WTC11 (cell line): ENCODE measurements at regions not wholly inside any gene's neighbourhood (a gene's known extent, or its start where the extent isn't known, plus 50 kb on each side); places are given as distances from the start of the nearest gene placed in this dataset.

ENCODE experiments used
- ATAC-seq: fragments of 200-7000 bp; cut with Tn5 transposase; 2 replicates; pipeline ENCODE4 v1.10.0; 2021; ENCODE audit warnings: mild to moderate bottlenecking, moderate library complexity
- CTCF ChIA-PET: fragments of 300-600 bp; sonication (Branson Sonifier 250); formaldehyde crosslinking; loops from one replicate; lab custom pipeline; 2021; ENCODE audit warnings: antibody characterized with exemption; lab: Charles Lee
- POLR2A ChIA-PET: fragments of 350-600 bp; sonication (Branson Sonifier 250); formaldehyde crosslinking; loops from one replicate; lab custom pipeline; 2021; ENCODE audit warnings: antibody characterized with exemption; lab: Charles Lee
- DNase-seq: peaks from one replicate; pipeline ENCODE4 v3.0.0; 2021; ENCODE audit warnings: low spot score
- H3K27ac Mint-ChIP-seq: 2 replicates; pipeline ENCODE4 v1.8.0; 2021; ENCODE audit warnings: mixed read lengths
- H3K27me3 Mint-ChIP-seq: 2 replicates; pipeline ENCODE4 v1.8.0; 2021; ENCODE audit warnings: low read depth, mild to moderate bottlenecking, moderate library complexity, mixed read lengths
- H3K36me3 Mint-ChIP-seq: 2 replicates; pipeline ENCODE4 v1.8.0; 2021; ENCODE audit warnings: mixed read lengths
- H3K4me1 Mint-ChIP-seq: 2 replicates; pipeline ENCODE4 v1.8.0; 2022; ENCODE audit warnings: mixed read lengths
- H3K4me3 Mint-ChIP-seq: 2 replicates; pipeline ENCODE4 v1.8.0; 2021; ENCODE audit warnings: mild to moderate bottlenecking, moderate library complexity, mixed read lengths
- H3K9me3 Mint-ChIP-seq: 2 replicates; pipeline ENCODE4 v1.8.0; 2021; ENCODE audit warnings: mixed read lengths
- ETV6 ChIP-seq: sonication (generic); formaldehyde crosslinking; IDR thresholded peaks from 2 replicates; pipeline ENCODE4 v1.8.1; 2022; ENCODE audit warnings: mild to moderate bottlenecking, missing genetic modification reagents
- FOXK1 ChIP-seq: sonication (generic); formaldehyde crosslinking; IDR thresholded peaks from 2 replicates; pipeline ENCODE4 v1.8.0; 2022; ENCODE audit warnings: mild to moderate bottlenecking, moderate library complexity, missing genetic modification reagents
- FOXP1 ChIP-seq: sonication (generic); formaldehyde crosslinking; IDR thresholded peaks from 2 replicates; pipeline ENCODE4 v1.8.0; 2022; ENCODE audit warnings: missing genetic modification reagents, mild to moderate bottlenecking, moderate library complexity, borderline replicate concordance
- IRF2 ChIP-seq: sonication (generic); formaldehyde crosslinking; IDR thresholded peaks from 2 replicates; pipeline ENCODE4 v1.8.0; 2022; ENCODE audit warnings: low read depth, missing genetic modification reagents, borderline replicate concordance
- JAZF1 ChIP-seq: fragments of 250-450 bp; sonication (Bioruptor Pico); IDR thresholded peaks from 2 replicates; pipeline ENCODE4 v1.9.0; 2021; ENCODE audit warnings: moderate library complexity, mild to moderate bottlenecking, inconsistent platforms
- KAT7 ChIP-seq: sonication (generic); formaldehyde crosslinking; IDR thresholded peaks from 2 replicates; pipeline ENCODE4 v1.8.1; 2023; ENCODE audit warnings: missing genetic modification reagents, mild to moderate bottlenecking, borderline replicate concordance
- TCF7 ChIP-seq: sonication (generic); formaldehyde crosslinking; IDR thresholded peaks from 2 replicates; pipeline ENCODE4 v1.8.0; 2022; ENCODE audit warnings: mild to moderate bottlenecking, low read depth, missing genetic modification reagents, moderate library complexity
- TEAD1 ChIP-seq: sonication (generic); formaldehyde crosslinking; IDR thresholded peaks from 2 replicates; pipeline ENCODE4 v1.8.0; 2022; ENCODE audit warnings: mild to moderate bottlenecking, missing genetic modification reagents
- TEAD4 ChIP-seq: sonication (generic); formaldehyde crosslinking; IDR thresholded peaks from 2 replicates; pipeline ENCODE4 v1.8.0; 2022; ENCODE audit warnings: mild to moderate bottlenecking, missing genetic modification reagents
- ZNF138 ChIP-seq: sonication (generic); formaldehyde crosslinking; conservative IDR thresholded peaks from 2 replicates; pipeline ENCODE4 v1.8.1; 2022; ENCODE audit warnings: mild to moderate bottlenecking, moderate library complexity, missing genetic modification reagents
- TF ChIP-seq, protein P1 (sequence below): sonication (generic); formaldehyde crosslinking; IDR thresholded peaks from 2 replicates; pipeline ENCODE4 v1.8.0; 2022; ENCODE audit warnings: missing genetic modification reagents
- TF ChIP-seq, protein P2 (sequence below): sonication (generic); formaldehyde crosslinking; conservative IDR thresholded peaks from 2 replicates; pipeline ENCODE4 v1.8.1; 2022; ENCODE audit warnings: mild to moderate bottlenecking, missing genetic modification reagents
- TF ChIP-seq, protein P3 (sequence below): sonication (generic); formaldehyde crosslinking; IDR thresholded peaks from 2 replicates; pipeline ENCODE4 v1.8.1; 2023; ENCODE audit warnings: mild to moderate bottlenecking, missing genetic modification reagents, borderline replicate concordance
- TF ChIP-seq, protein P4 (sequence below): sonication (generic); formaldehyde crosslinking; IDR thresholded peaks from 2 replicates; pipeline ENCODE4 v1.8.0; 2022; ENCODE audit warnings: mild to moderate bottlenecking, missing genetic modification reagents
- TF ChIP-seq, protein P5 (sequence below): sonication (generic); formaldehyde crosslinking; IDR thresholded peaks from 2 replicates; pipeline ENCODE4 v1.8.1; 2022; ENCODE audit warnings: mild to moderate bottlenecking, moderate library complexity, missing genetic modification reagents
- TF ChIP-seq, protein P6 (sequence below): sonication (generic); formaldehyde crosslinking; IDR thresholded peaks from 2 replicates; pipeline ENCODE4 v1.8.1; 2022; ENCODE audit warnings: missing genetic modification reagents, borderline replicate concordance
- TF ChIP-seq, protein P7 (sequence below): fragments of 250-450 bp; sonication (Bioruptor Pico); IDR thresholded peaks from 2 replicates; pipeline ENCODE4 v1.9.0; 2021; ENCODE audit warnings: mild to moderate bottlenecking
- TF ChIP-seq, protein P8 (sequence below): fragments of 250-450 bp; sonication (Bioruptor Pico); conservative IDR thresholded peaks from 2 replicates; pipeline ENCODE4 v1.9.0; 2021; ENCODE audit warnings: mild to moderate bottlenecking

DNA sequence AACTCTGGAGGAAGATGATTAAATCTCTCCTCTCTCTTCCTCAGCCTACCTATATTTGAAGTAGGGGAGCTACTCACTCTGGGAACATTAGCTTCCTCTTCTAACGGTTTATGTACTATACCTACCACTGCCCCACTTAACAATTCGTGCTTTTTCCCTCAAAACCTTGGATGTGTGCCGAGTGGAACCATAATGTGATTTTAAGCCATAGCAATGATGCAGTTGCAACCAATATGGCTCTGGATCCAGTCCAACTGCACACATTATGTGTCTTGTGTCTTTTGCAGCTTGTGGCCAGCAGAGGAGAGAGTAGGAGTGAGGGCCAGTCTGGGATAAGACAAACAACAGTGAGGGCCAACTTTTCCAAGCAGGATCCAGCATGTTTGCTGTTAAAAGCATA, 170.7 kb downstream of the GATA3 start:
- Mint-ChIP-seq H3K4me3 (no peak overlapping the region), H3K27me3 (no peaks in the 10 kb centered on the region), H3K9me3 (peaks cover under 1% of the 10 kb centered on the region; the same call in 1 of the 2 replicates), H3K36me3 (no peaks in the 10 kb centered on the region), H3K27ac (no peak overlapping the region), H3K4me1 (no peaks in the 10 kb centered on the region)
- POLR2A ChIA-PET, result no interaction called here
- CTCF ChIA-PET, result interaction anchor here (0.6 kb wide), 1 partner anchor 1232 kb away, joined by 3 read pairs; no protein-coding TSS in a partner anchor
- TF ChIP-seq, protein P1, sequence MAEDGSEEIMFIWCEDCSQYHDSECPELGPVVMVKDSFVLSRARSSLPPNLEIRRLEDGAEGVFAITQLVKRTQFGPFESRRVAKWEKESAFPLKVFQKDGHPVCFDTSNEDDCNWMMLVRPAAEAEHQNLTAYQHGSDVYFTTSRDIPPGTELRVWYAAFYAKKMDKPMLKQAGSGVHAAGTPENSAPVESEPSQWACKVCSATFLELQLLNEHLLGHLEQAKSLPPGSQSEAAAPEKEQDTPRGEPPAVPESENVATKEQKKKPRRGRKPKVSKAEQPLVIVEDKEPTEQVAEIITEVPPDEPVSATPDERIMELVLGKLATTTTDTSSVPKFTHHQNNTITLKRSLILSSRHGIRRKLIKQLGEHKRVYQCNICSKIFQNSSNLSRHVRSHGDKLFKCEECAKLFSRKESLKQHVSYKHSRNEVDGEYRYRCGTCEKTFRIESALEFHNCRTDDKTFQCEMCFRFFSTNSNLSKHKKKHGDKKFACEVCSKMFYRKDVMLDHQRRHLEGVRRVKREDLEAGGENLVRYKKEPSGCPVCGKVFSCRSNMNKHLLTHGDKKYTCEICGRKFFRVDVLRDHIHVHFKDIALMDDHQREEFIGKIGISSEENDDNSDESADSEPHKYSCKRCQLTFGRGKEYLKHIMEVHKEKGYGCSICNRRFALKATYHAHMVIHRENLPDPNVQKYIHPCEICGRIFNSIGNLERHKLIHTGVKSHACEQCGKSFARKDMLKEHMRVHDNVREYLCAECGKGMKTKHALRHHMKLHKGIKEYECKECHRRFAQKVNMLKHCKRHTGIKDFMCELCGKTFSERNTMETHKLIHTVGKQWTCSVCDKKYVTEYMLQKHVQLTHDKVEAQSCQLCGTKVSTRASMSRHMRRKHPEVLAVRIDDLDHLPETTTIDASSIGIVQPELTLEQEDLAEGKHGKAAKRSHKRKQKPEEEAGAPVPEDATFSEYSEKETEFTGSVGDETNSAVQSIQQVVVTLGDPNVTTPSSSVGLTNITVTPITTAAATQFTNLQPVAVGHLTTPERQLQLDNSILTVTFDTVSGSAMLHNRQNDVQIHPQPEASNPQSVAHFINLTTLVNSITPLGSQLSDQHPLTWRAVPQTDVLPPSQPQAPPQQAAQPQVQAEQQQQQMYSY (CRISPR knock-in tag), result no peak
- TF ChIP-seq TCF7 (CRISPR knock-in tag), result no peak
- no peak for TF ChIP-seq JAZF1 (CRISPR knock-in tag)
- no peak for TF ChIP-seq FOXP1 (CRISPR knock-in tag)
- TF ChIP-seq ETV6 (CRISPR knock-in tag), result no peak
- no peak for TF ChIP-seq IRF2 (CRISPR knock-in tag)
- TF ChIP-seq, protein P2, sequence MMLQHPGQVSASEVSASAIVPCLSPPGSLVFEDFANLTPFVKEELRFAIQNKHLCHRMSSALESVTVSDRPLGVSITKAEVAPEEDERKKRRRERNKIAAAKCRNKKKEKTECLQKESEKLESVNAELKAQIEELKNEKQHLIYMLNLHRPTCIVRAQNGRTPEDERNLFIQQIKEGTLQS (CRISPR knock-in tag), result no peak
- no peak for ATAC-seq
- no peak for DNase-seq

DNA sequence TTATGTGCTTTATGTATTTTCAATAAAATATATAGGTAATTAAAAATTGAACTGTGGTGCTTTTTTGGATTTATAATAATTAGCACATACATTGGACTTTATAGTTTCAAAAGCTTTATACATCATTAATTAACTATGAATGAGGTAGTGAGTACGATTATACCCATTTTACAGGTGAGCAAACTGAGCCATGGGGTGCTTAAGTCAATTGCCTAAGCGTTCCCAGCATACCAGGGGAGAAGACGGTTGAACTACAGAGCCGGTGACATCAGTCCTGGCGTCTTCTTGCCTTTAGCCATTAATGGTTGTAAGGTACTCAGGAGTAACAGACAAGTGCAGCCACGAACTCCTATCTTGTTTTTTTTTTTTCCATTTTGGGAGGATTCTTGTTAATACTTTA, 172.8 kb downstream of the GATA3 start:
- Mint-ChIP-seq H3K4me3 (no peak overlapping the region), H3K27ac (no peak overlapping the region), H3K27me3 (no peaks in the 10 kb centered on the region), H3K4me1 (no peaks in the 10 kb centered on the region), H3K9me3 (no peaks in the 10 kb centered on the region), H3K36me3 (no peaks in the 10 kb centered on the region)
- TF ChIP-seq TEAD4 (CRISPR knock-in tag), result no peak
- TF ChIP-seq, protein P3, sequence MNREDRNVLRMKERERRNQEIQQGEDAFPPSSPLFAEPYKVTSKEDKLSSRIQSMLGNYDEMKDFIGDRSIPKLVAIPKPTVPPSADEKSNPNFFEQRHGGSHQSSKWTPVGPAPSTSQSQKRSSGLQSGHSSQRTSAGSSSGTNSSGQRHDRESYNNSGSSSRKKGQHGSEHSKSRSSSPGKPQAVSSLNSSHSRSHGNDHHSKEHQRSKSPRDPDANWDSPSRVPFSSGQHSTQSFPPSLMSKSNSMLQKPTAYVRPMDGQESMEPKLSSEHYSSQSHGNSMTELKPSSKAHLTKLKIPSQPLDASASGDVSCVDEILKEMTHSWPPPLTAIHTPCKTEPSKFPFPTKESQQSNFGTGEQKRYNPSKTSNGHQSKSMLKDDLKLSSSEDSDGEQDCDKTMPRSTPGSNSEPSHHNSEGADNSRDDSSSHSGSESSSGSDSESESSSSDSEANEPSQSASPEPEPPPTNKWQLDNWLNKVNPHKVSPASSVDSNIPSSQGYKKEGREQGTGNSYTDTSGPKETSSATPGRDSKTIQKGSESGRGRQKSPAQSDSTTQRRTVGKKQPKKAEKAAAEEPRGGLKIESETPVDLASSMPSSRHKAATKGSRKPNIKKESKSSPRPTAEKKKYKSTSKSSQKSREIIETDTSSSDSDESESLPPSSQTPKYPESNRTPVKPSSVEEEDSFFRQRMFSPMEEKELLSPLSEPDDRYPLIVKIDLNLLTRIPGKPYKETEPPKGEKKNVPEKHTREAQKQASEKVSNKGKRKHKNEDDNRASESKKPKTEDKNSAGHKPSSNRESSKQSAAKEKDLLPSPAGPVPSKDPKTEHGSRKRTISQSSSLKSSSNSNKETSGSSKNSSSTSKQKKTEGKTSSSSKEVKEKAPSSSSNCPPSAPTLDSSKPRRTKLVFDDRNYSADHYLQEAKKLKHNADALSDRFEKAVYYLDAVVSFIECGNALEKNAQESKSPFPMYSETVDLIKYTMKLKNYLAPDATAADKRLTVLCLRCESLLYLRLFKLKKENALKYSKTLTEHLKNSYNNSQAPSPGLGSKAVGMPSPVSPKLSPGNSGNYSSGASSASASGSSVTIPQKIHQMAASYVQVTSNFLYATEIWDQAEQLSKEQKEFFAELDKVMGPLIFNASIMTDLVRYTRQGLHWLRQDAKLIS, result no peak
- ATAC-seq (no peak), DNase-seq (no peak)
- CTCF ChIA-PET, result no interaction called here
- POLR2A ChIA-PET, result no interaction called here

DNA sequence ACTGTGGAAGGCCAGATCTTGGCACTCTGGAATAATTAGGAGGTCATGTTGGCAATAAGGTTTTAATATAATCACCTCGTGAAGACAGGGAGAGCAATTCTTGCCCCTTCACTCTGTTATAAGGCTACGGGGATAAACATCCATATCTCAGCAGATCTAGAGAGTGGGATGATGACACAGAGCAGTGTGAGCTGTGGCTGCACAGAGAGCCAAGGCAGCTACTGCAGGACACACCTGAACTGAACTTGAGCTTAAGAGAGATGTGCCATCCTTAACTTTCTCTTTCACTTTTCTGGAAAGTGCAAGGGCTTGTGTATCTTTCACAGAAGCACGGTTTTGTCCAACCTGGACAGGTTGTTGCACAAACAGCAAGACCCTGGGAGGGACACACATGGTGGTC, 174.7 kb downstream of the GATA3 start:
- TF ChIP-seq FOXK1 (CRISPR knock-in tag) (no peak), TEAD1 (CRISPR knock-in tag) (no peak), ZNF138 (CRISPR knock-in tag) (no peak), KAT7 (CRISPR knock-in tag) (no peak)
- TF ChIP-seq, protein P4, sequence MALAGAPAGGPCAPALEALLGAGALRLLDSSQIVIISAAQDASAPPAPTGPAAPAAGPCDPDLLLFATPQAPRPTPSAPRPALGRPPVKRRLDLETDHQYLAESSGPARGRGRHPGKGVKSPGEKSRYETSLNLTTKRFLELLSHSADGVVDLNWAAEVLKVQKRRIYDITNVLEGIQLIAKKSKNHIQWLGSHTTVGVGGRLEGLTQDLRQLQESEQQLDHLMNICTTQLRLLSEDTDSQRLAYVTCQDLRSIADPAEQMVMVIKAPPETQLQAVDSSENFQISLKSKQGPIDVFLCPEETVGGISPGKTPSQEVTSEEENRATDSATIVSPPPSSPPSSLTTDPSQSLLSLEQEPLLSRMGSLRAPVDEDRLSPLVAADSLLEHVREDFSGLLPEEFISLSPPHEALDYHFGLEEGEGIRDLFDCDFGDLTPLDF (CRISPR knock-in tag), result no peak
- TF ChIP-seq, protein P5, sequence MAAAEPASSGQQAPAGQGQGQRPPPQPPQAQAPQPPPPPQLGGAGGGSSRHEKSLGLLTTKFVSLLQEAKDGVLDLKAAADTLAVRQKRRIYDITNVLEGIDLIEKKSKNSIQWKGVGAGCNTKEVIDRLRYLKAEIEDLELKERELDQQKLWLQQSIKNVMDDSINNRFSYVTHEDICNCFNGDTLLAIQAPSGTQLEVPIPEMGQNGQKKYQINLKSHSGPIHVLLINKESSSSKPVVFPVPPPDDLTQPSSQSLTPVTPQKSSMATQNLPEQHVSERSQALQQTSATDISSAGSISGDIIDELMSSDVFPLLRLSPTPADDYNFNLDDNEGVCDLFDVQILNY (CRISPR knock-in tag), result no peak
- TF ChIP-seq, protein P6, sequence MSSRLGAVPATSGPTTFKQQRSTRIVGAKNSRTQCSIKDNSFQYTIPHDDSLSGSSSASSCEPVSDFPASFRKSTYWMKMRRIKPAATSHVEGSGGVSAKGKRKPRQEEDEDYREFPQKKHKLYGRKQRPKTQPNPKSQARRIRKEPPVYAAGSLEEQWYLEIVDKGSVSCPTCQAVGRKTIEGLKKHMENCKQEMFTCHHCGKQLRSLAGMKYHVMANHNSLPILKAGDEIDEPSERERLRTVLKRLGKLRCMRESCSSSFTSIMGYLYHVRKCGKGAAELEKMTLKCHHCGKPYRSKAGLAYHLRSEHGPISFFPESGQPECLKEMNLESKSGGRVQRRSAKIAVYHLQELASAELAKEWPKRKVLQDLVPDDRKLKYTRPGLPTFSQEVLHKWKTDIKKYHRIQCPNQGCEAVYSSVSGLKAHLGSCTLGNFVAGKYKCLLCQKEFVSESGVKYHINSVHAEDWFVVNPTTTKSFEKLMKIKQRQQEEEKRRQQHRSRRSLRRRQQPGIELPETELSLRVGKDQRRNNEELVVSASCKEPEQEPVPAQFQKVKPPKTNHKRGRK (CRISPR knock-in tag), result no peak
- TF ChIP-seq, protein P7, sequence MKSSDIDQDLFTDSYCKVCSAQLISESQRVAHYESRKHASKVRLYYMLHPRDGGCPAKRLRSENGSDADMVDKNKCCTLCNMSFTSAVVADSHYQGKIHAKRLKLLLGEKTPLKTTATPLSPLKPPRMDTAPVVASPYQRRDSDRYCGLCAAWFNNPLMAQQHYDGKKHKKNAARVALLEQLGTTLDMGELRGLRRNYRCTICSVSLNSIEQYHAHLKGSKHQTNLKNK, result no peak
- TF ChIP-seq, protein P8, sequence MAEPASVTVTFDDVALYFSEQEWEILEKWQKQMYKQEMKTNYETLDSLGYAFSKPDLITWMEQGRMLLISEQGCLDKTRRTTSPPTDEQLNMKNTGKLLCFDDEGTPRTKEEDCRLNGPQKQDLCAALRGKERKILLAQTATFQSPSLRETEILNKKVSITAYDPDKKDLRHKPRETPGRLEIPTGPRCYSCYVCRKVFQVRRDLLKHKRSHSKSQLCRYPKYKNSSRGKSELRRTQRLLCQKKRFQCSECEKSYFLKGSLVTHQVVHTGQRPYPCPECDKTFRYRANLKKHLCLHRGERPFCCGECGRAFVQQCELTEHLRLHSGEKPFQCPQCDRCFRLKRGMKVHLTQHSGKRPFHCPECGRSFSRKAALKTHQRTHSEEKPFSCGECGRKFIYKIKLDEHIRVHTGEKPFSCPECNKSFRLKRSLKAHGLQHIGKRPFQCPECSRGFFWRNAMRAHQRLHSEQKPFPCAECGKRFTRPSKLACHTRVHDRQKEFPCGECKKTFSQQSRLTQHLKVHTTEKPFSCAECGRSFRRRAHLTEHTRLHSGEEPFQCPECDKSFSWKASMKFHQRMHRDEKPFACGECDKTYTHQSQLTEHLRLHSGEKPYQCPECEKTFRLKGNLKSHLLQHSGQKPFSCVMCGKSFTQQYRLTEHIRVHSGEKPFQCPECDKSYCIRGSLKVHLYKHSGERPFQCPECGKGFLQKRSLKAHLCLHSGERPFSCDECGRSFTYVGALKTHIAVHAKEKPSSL (CRISPR knock-in tag), result no peak
- no peak for ATAC-seq
- H3K27ac Mint-ChIP-seq, result no peak overlapping the region
- no peaks in the 10 kb centered on the region for H3K36me3 Mint-ChIP-seq
- no peak overlapping the region for H3K4me3 Mint-ChIP-seq
- no peaks in the 10 kb centered on the region for H3K27me3 Mint-ChIP-seq
- no peaks in the 10 kb centered on the region for H3K9me3 Mint-ChIP-seq
- H3K4me1 Mint-ChIP-seq, result no peaks in the 10 kb centered on the region
- POLR2A ChIA-PET, result no interaction called here
- CTCF ChIA-PET, result no interaction called here
- no peak for DNase-seq
